Upper lobe of left lung (tissue), 4 donors: ENCODE measurements at regions not wholly inside any gene's neighbourhood (a gene's known extent, or its start where the extent isn't known, plus 50 kb on each side); places are given as distances from the start of the nearest gene placed in this dataset.

ENCODE experiments used
- EP300 ChIP-seq, 4 donors: sonication (generic); formaldehyde crosslinking; IDR thresholded peaks; one replicate each; pipeline ENCODE4 v1.5.1; 2017; ENCODE audit warnings: antibody characterized with exemption in 4 of 4, control low read depth in 2 of 4
- POLR2A ChIP-seq, 4 donors: fragments of 450-650 bp; IDR thresholded peaks; one replicate each; pipeline ENCODE4 v1.5.1; 2016 to 2017; ENCODE audit warnings: antibody characterized with exemption in 4 of 4, mild to moderate bottlenecking in 2 of 4
- POLR2AphosphoS5 ChIP-seq, 2 donors: sonication (generic); formaldehyde crosslinking; IDR thresholded peaks; one replicate each; pipeline ENCODE4 v1.5.1; 2017; ENCODE audit warnings: antibody characterized with exemption in 2 of 2
- TF ChIP-seq, protein P1 (sequence below), 6 experiments: fragments of 450-650 bp in 4 of 6; fragments of 200-600 bp in 2 of 6; sonication (generic) in 2 of 6; IDR thresholded peaks; one replicate each; pipeline ENCODE4 v1.5.1; 2016 to 2019; ENCODE audit warnings: antibody characterized with exemption in 6 of 6

DNA sequence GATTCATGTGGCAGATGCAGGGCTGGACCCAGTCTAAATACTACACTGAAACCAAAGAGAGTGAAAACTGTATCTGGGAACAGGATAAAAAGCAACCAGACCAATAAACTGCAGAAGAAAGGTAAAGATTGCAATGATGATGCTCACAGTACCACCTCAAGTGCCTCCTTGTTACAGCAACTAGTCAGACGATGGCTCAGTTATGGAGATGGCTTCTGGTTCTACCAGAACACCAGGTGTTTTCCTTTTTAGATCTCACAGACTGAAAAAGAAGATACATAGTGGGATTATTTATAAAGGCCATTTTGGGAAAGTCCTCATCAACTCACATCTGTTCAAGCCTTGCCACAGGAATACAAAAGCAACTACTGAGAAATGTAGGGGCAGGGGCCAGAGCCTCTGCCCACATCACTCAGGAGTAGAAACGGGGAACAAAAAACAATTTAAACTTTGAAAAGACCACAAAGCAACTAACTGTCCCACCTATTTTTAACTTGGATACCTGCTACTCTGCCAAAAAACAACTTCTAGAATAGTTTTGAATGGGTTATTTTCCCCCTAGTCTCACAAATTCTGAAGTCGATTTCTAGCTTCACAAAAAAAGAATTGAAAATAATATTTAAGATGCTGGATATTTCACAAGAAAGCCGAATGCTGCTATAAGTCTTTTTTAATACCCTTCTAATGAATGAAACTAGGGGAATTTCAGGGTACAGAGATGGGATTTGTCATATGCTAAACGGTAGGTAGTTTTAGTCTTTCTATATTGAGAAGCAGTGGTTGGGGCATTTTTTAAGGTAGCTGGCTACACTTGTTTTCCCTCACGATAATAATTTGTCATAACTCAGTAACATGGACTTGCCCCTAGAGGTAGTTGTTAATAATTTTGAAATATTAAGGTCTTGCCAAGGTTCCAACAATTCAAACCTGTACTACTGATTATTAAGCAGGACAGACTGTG lies 197.2 kb upstream of the TMPO start:
- no peak for TF ChIP-seq EP300 (IDR thresholded peaks at IDR 0.05)
- TF ChIP-seq, protein P1, sequence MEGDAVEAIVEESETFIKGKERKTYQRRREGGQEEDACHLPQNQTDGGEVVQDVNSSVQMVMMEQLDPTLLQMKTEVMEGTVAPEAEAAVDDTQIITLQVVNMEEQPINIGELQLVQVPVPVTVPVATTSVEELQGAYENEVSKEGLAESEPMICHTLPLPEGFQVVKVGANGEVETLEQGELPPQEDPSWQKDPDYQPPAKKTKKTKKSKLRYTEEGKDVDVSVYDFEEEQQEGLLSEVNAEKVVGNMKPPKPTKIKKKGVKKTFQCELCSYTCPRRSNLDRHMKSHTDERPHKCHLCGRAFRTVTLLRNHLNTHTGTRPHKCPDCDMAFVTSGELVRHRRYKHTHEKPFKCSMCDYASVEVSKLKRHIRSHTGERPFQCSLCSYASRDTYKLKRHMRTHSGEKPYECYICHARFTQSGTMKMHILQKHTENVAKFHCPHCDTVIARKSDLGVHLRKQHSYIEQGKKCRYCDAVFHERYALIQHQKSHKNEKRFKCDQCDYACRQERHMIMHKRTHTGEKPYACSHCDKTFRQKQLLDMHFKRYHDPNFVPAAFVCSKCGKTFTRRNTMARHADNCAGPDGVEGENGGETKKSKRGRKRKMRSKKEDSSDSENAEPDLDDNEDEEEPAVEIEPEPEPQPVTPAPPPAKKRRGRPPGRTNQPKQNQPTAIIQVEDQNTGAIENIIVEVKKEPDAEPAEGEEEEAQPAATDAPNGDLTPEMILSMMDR (IDR thresholded peaks at IDR 0.05) = no peak
- no peak for TF ChIP-seq POLR2AphosphoS5 (IDR thresholded peaks at IDR 0.05)
- TF ChIP-seq POLR2A (IDR thresholded peaks at IDR 0.05) = no peak
